ENCODE measurements at regions not wholly inside any gene's neighbourhood (a gene's known extent, or its start where the extent isn't known, plus 50 kb on each side); places are given as distances from the start of the nearest gene placed in this dataset.

DNA sequence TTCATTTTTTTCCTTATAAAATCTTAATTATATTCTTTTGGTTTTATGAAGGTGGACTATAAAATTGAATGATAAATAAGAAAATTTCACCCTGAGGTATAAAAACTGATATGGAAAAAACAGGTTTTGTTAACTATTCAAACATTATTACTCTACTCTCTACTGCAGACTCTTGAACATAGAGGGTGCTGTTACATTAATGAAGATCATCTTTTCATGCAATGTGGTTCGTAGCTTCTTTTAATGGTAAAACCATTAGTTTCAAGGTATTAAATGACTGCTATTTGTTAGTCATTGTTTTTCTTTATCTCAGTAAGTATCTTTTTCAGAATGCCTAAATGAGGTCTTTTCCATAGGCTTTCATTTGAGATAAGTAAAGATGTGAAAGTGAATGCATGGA lies 510.4 kb downstream of the SLC16A7 start:
- Histone ChIP-seq H3K79me2 (ENCODE audit: control insufficient read depth, insufficient read depth, low read length) (no peaks in the 10 kb centered on the region), H3K4me1 (replicated peaks in 1 of 2; ENCODE audit: control insufficient read depth in 2 of 2, insufficient read depth in 2 of 2, low read length in 2 of 2) (no peaks in the 10 kb centered on the region), H3K27ac (ENCODE audit: extremely low read depth, low read depth, low read length) (no peak overlapping the region), H3K9me3 (replicated peaks; ENCODE audit: control insufficient read depth, insufficient read depth, low read depth, low read length) (no peaks in the 10 kb centered on the region), H2AFZ (ENCODE audit: low read depth, low read length) (no peak overlapping the region), H3K27me3 (ENCODE audit: control insufficient read depth in 2 of 2, insufficient read depth in 2 of 2, low read length in 2 of 2) (no peaks in the 10 kb centered on the region), H3K4me2 (ENCODE audit: insufficient read depth, low read length) (no peak overlapping the region), H3K4me3 (no peak overlapping the region), H3K9ac (ENCODE audit: insufficient read depth in 1 of 2, low read depth in 2 of 2, low read length in 2 of 2) (no peak overlapping the region), H3K9me1 (ENCODE audit: control insufficient read depth, insufficient read depth, low read length) (no peaks in the 10 kb centered on the region), H3K36me3 (ENCODE audit: control insufficient read depth, insufficient read depth, low read length) (no peaks in the 10 kb centered on the region), H4K20me1 (replicated peaks; ENCODE audit: control insufficient read depth, insufficient read depth, low read length) (no peaks in the 10 kb centered on the region)
- POLR2A ChIA-PET, result no interaction called here
- CTCF ChIA-PET (ENCODE audit: low intra/inter-chr PET ratio), result no interaction called here
- FAIRE-seq, result peak; percentile 54
- in situ Hi-C loops (cut with MboI) (no loop called here), intact Hi-C loops (cut with micrococcal nuclease) (loop anchor here (1.0 to 10.0 kb wide), 3 partner anchors 151 to 1899 kb away; no protein-coding TSS in a partner anchor)
- DNase-seq (ENCODE audit: extremely low read depth in 1 of 4, low spot score in 3 of 4), result peak in 1 of 4 experiments; percentile 13
- BruUV-seq (replicated peaks), result no TSS peak
- no peak for TF ChIP-seq ARID2 (IDR thresholded peaks at IDR 0.05)
- TF ChIP-seq, protein P1, sequence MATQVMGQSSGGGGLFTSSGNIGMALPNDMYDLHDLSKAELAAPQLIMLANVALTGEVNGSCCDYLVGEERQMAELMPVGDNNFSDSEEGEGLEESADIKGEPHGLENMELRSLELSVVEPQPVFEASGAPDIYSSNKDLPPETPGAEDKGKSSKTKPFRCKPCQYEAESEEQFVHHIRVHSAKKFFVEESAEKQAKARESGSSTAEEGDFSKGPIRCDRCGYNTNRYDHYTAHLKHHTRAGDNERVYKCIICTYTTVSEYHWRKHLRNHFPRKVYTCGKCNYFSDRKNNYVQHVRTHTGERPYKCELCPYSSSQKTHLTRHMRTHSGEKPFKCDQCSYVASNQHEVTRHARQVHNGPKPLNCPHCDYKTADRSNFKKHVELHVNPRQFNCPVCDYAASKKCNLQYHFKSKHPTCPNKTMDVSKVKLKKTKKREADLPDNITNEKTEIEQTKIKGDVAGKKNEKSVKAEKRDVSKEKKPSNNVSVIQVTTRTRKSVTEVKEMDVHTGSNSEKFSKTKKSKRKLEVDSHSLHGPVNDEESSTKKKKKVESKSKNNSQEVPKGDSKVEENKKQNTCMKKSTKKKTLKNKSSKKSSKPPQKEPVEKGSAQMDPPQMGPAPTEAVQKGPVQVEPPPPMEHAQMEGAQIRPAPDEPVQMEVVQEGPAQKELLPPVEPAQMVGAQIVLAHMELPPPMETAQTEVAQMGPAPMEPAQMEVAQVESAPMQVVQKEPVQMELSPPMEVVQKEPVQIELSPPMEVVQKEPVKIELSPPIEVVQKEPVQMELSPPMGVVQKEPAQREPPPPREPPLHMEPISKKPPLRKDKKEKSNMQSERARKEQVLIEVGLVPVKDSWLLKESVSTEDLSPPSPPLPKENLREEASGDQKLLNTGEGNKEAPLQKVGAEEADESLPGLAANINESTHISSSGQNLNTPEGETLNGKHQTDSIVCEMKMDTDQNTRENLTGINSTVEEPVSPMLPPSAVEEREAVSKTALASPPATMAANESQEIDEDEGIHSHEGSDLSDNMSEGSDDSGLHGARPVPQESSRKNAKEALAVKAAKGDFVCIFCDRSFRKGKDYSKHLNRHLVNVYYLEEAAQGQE (IDR thresholded peaks at IDR 0.05; ENCODE audit: borderline replicate concordance), result peak; percentile 64; the same call in 1 of the 2 replicates
- TF ChIP-seq, protein P1 (CRISPR knock-in tag; IDR thresholded peaks at IDR 0.05; ENCODE audit: low read depth), result no peak
- TF ChIP-seq, protein P2, sequence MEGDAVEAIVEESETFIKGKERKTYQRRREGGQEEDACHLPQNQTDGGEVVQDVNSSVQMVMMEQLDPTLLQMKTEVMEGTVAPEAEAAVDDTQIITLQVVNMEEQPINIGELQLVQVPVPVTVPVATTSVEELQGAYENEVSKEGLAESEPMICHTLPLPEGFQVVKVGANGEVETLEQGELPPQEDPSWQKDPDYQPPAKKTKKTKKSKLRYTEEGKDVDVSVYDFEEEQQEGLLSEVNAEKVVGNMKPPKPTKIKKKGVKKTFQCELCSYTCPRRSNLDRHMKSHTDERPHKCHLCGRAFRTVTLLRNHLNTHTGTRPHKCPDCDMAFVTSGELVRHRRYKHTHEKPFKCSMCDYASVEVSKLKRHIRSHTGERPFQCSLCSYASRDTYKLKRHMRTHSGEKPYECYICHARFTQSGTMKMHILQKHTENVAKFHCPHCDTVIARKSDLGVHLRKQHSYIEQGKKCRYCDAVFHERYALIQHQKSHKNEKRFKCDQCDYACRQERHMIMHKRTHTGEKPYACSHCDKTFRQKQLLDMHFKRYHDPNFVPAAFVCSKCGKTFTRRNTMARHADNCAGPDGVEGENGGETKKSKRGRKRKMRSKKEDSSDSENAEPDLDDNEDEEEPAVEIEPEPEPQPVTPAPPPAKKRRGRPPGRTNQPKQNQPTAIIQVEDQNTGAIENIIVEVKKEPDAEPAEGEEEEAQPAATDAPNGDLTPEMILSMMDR (IDR thresholded peaks at IDR 0.05 in 2 of 3, conservative IDR thresholded peaks at IDR 0.05 in 1 of 3; ENCODE audit: insufficient read depth in 2 of 3, low read depth in 1 of 3, low read length in 3 of 3), result peak in 2 of 3 experiments; percentile 5 to 58; a peak in 3 of 6 replicates
- no peak for TF ChIP-seq PHTF2 (CRISPR knock-in tag; IDR thresholded peaks at IDR 0.05)
- peak; percentile 62 to 72 for TF ChIP-seq RAD21 (CRISPR knock-in tag; conservative IDR thresholded peaks at IDR 0.05 in 1 of 2, IDR thresholded peaks at IDR 0.05 in 1 of 2)
- TF ChIP-seq, protein P3, sequence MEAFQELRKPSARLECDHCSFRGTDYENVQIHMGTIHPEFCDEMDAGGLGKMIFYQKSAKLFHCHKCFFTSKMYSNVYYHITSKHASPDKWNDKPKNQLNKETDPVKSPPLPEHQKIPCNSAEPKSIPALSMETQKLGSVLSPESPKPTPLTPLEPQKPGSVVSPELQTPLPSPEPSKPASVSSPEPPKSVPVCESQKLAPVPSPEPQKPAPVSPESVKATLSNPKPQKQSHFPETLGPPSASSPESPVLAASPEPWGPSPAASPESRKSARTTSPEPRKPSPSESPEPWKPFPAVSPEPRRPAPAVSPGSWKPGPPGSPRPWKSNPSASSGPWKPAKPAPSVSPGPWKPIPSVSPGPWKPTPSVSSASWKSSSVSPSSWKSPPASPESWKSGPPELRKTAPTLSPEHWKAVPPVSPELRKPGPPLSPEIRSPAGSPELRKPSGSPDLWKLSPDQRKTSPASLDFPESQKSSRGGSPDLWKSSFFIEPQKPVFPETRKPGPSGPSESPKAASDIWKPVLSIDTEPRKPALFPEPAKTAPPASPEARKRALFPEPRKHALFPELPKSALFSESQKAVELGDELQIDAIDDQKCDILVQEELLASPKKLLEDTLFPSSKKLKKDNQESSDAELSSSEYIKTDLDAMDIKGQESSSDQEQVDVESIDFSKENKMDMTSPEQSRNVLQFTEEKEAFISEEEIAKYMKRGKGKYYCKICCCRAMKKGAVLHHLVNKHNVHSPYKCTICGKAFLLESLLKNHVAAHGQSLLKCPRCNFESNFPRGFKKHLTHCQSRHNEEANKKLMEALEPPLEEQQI (IDR thresholded peaks at IDR 0.05), result 0 out of 2 replicates have a peak, but pooled peaks have one; percentile 28
- TF ChIP-seq SMC3 (conservative IDR thresholded peaks at IDR 0.05; ENCODE audit: insufficient read depth, low read depth, low read length), result 0 out of 2 replicates have a peak, but pooled peaks have one; percentile 19
- peak; percentile 83 for ATAC-seq
- 10% methylated on average over 1 of the region's 1 CpG for WGBS (ENCODE audit: insufficient coverage, low coverage, missing lambda C conversion rate)

All from K562 (cell line).